ENCODE measurements at regions not wholly inside any gene's neighbourhood (a gene's known extent, or its start where the extent isn't known, plus 50 kb on each side); places are given as distances from the start of the nearest gene placed in this dataset.

GRCh38 chr1:95380909-95381308 is 146.9 kb downstream of the RWDD3 start:
- TF ChIP-seq, protein P1, sequence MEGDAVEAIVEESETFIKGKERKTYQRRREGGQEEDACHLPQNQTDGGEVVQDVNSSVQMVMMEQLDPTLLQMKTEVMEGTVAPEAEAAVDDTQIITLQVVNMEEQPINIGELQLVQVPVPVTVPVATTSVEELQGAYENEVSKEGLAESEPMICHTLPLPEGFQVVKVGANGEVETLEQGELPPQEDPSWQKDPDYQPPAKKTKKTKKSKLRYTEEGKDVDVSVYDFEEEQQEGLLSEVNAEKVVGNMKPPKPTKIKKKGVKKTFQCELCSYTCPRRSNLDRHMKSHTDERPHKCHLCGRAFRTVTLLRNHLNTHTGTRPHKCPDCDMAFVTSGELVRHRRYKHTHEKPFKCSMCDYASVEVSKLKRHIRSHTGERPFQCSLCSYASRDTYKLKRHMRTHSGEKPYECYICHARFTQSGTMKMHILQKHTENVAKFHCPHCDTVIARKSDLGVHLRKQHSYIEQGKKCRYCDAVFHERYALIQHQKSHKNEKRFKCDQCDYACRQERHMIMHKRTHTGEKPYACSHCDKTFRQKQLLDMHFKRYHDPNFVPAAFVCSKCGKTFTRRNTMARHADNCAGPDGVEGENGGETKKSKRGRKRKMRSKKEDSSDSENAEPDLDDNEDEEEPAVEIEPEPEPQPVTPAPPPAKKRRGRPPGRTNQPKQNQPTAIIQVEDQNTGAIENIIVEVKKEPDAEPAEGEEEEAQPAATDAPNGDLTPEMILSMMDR (IDR thresholded peaks at IDR 0.05; ENCODE audit: insufficient read depth, low read length, poor library complexity, severe bottlenecking): no peak
- TF ChIP-seq EZH2phosphoT487 (conservative IDR thresholded peaks at IDR 0.05; ENCODE audit: low read length): no peak
